Coronary artery (tissue), 2 donors: ENCODE measurements at regions not wholly inside any gene's neighbourhood (a gene's known extent, or its start where the extent isn't known, plus 50 kb on each side); places are given as distances from the start of the nearest gene placed in this dataset.

Experiments used
- DNase-seq: peaks from one replicate; pipeline ENCODE4 v3.0.0-alpha.2; 2017; ENCODE audit warnings: low spot score
- H3K27ac ChIP-seq, 2 donors: fragments of 200-600 bp; sonication (generic); one replicate each; pipeline ENCODE4 v1.5.1; 2016 to 2019
- H3K4me3 ChIP-seq: fragments of 200-600 bp; sonication (generic); 2 replicates; pipeline ENCODE4 v1.5.1; 2016; ENCODE audit warnings: mild to moderate bottlenecking, moderate library complexity
- TF ChIP-seq, protein P1 (sequence below): fragments of 200-600 bp; sonication (generic); IDR thresholded peaks from one replicate; pipeline ENCODE4 v1.5.1; 2019; ENCODE audit warnings: antibody characterized with exemption

DNA sequence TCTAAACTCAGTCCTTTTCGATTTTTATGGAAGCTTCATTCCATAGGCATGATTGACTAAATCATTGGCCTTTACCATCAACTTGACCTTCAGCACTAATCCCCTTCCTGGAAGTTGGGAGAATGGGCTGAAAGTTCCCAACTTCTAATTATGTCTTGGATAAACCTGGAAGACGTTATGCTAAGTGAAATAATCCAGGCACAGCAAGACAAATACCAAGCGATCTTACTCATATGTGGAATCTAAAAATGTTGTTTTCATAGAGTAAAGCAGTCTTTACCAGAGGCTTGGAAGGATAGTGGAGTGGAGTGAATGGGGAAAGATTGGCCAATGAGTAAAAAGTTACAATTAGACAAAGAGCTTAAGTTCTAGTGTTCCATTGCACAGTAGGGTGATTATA lies 1453.2 kb downstream of the PLA2G4A start:
- DNase-seq, result no peak
- TF ChIP-seq, protein P1, sequence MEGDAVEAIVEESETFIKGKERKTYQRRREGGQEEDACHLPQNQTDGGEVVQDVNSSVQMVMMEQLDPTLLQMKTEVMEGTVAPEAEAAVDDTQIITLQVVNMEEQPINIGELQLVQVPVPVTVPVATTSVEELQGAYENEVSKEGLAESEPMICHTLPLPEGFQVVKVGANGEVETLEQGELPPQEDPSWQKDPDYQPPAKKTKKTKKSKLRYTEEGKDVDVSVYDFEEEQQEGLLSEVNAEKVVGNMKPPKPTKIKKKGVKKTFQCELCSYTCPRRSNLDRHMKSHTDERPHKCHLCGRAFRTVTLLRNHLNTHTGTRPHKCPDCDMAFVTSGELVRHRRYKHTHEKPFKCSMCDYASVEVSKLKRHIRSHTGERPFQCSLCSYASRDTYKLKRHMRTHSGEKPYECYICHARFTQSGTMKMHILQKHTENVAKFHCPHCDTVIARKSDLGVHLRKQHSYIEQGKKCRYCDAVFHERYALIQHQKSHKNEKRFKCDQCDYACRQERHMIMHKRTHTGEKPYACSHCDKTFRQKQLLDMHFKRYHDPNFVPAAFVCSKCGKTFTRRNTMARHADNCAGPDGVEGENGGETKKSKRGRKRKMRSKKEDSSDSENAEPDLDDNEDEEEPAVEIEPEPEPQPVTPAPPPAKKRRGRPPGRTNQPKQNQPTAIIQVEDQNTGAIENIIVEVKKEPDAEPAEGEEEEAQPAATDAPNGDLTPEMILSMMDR, result no peak
- H3K27ac ChIP-seq, result no peak overlapping the region
- no peak overlapping the region for H3K4me3 ChIP-seq

DNA sequence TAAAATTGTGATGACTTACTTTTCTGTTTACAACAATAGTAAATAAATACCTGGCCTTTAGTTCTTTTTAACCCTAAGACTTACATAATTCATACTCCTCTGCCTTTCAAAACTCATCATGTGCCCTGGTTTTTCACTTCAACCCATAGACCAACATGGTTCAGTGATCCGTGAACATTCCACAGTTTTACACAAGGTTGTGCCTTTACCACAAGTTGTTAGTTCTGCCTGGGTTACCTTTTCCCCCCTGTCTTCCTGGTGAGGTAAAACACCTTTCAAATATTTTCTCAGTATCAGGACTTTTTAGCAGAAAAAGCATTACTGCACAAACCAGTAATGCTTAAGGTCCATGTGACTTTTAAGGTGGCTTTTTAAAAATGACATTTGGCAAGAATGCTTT lies 1466.4 kb downstream of the PLA2G4A start:
- no peak overlapping the region for H3K27ac ChIP-seq
- DNase-seq, result no peak

DNA sequence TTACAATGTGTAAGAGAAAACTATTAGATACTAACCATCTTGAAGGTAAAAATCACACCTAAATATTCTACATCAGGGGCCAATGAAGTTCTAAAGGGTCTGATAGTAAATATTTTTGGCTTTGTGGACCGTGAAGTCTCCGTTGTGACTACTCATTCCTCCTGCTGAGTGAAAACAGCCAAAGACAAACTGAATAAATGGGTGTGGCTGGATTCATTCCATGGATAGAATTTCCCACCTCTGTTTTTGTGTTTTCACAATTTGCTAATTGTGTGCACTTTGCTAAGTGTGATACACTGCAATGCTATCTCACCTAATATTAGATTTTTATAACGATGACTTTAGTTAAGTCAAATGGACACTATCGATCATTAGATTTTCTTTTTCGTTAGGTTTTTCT lies 1474.0 kb downstream of the PLA2G4A start:
- TF ChIP-seq, protein P1, result no peak
- no peak overlapping the region for H3K4me3 ChIP-seq
- DNase-seq, result no peak
- no peak overlapping the region for H3K27ac ChIP-seq

More for the DNA sequence above, 1466.4 kb downstream of the PLA2G4A start:
- TF ChIP-seq, protein P1, result no peak
- no peak overlapping the region for H3K4me3 ChIP-seq

GRCh38 chr1:188314557-188315137 lies 1485.9 kb downstream of the PLA2G4A start:
- H3K4me3 ChIP-seq, result no peak overlapping the region
- no peak for DNase-seq
- TF ChIP-seq, protein P1, result no peak
- no peak overlapping the region for H3K27ac ChIP-seq

- no peak overlapping the region for H3K27ac ChIP-seq
- no peak overlapping the region for H3K4me3 ChIP-seq
- DNase-seq, result no peak
- TF ChIP-seq, protein P1, result no peak
These were observed 1489.1 kb downstream of the PLA2G4A start for GRCh38 chr1:188317894-188318293.

DNA sequence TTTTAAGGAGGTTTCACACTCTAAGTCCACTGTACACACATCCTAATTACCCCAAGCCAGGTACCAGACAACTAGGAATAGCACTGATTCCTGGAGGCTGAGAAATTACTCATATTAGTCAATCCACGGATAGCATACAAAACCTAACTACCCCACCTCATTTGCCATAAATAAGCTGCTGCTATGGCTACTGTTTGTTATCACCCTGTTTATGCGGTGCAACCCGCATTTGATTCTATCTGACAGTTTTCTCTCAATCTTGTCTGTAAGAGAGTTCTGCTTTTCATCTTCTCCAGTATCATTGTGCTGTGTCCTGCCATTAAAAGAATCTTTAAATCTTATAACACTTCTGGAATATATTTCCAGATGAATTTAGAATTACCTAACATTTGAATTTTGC lies 1496.5 kb downstream of the PLA2G4A start:
- TF ChIP-seq, protein P1, result no peak
- Histone ChIP-seq H3K4me3 (no peak overlapping the region), H3K27ac (no peak overlapping the region)
- no peak for DNase-seq

GRCh38 chr1:188343914-188344313 lies 1515.2 kb downstream of the PLA2G4A start:
- TF ChIP-seq, protein P1, result no peak
- no peak for DNase-seq
- H3K27ac ChIP-seq, result no peak overlapping the region
- no peak overlapping the region for H3K4me3 ChIP-seq
